ENCODE measurements at regions not wholly inside any gene's neighbourhood (a gene's known extent, or its start where the extent isn't known, plus 50 kb on each side); places are given as distances from the start of the nearest gene placed in this dataset.
A peak's percentile ranks its signal among the peaks of the same experiment; 100 is the strongest.
"Not testable (repeated sequence)": the region's sequence is repeated elsewhere in the genome, so short reads cannot be mapped to it uniquely, and the experiment has no call there.

DNA sequence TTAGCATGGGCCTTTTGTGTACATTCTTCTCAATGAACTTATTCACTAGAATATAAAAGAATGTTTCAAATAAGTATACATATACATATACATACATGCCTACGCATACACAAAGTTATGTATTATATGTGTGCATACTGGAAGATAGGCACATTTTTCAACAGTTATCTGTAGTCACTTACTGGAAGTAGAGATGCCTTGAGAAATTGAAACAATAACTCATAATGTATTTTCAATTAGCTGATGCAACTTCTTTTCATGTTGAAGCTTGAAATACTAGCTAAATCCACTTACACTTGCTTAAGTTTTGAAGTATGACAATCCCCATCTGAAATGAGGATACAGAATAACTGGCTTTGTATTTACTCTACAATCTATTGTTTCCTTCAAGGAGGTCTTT is 469.0 kb upstream of the PTGER4 start:
- DNase-seq = no peak

DNA sequence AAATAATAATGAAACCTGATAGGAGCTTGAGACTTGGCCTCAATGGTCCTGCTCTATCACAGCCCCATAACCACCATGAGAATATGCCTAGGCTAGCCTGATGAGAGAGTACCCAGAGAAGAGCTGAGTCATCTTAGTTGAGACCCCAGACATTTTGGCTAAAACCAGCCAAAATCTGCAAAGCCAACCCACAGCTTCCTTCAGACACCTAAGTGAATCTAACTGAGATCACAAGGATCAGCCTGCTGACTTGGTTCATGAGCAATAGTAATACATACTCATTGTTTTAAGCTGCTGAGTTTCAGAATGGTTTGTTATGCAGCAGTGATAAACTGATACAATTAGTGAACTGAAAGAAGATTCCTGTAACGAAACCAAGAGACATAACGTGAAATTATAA is 473.7 kb upstream of the PTGER4 start:
- DNase-seq = no peak

DNA sequence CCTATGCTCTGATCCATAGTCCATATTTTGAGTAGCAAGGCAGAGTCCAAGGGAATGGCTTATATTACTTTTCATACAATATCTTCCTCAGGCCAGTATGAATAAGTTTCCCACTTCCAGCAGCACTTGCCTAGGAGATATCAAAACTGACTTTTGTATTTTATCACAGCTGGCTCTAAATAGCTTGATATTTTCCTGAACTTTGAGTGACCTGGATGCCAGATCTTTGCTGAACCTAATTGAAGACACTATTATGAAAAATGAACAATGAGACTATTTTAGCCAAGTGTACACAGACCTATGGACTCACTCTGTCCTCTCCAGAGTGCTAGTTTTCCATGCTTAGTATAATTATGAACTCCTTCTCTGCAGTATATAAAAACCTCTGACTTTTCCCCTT is 475.6 kb upstream of the PTGER4 start:
- no peak for DNase-seq

DNA sequence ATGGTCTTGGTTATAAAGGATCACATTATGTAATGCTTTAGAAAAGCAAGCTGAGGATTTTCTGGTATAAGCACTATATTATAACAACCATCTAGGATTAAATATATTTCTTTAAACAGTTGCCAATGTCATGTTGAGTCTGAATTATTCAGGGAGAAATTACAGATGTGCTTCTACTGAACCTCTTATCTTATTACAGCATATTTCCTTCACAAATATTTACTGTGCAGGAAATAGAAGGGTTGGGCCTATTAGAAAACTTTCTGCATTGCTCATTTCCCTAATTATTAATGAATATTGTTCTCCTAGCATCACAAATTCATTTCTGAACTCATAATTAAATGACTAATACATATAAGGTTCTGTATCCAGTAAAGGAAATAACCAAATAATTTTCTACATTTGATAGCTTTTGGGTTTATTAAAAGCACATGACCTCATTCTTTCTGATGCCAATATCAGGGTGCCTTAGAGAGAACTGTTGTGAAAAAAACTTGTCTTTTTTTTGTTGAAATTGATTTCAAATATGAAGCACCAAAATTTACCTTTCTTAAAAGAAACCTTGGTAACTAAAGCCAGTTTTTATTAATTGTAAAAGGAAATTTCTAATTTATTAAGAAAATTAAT is 476.8 kb upstream of the PTGER4 start:
- DNase-seq = no peak

DNA sequence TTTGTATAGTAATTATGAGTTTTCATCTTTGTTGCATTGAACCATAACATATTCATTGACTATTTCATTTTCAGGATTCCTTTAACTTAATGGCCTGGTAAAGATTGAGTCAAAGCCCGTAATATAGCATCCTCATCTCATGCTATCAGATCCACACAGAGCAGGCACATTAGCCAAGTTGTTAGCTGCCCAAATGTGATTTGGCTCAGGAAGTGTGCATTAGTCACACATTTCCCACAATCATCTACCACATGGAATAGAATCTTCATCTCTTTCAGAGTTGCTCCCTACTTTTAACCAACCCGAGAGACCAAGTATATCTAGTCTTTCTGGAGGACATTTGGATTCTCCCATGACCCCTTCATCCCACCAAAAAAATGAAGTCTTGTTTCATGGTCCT is 481.0 kb upstream of the PTGER4 start:
- DNase-seq = no peak

DNA sequence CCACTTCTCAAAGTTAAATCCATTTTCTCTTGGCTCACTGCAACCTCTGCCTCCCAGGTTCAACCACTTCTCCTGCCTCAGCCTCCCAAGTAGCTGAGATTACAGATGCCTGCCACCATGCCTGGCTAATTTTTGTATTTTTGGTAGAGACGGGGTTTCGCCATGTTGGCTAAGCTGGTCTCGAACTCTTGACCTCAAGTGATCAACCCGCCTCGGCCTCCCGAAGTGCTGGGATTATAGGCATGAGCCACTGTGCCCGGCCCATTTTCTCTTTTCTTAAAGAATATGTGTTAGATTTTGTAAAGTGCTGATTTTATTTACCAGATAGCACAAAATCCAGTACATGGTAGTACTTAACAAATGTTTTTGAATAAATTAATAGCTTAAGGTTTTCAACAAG is 484.1 kb upstream of the PTGER4 start:
- DNase-seq = not testable (repeated sequence)

DNA sequence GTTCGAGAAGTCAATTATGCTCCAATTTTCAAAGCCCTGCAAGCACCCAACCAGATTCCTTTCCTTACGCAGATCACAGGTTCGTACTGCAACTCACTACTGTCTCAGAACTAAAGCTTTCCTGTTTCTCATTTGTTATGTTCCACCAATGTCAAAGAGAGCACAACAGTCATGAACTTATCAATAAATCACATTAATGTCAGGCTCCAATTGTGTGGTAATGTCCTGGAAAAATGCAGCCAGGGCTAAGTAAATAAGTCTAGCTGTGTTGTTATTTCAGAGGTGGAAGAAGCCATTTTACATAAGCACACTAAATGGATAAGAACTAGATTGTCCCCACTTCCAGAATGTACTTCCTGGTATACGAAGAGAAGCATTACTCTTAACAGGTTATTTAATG is 488.6 kb upstream of the PTGER4 start:
- peak in 2 of 3 experiments; percentile 5 to 65 for DNase-seq

- no peak for DNase-seq
Observed at GRCh38 chr5:40172721-40173120, 507.0 kb upstream of the PTGER4 start.

DNA sequence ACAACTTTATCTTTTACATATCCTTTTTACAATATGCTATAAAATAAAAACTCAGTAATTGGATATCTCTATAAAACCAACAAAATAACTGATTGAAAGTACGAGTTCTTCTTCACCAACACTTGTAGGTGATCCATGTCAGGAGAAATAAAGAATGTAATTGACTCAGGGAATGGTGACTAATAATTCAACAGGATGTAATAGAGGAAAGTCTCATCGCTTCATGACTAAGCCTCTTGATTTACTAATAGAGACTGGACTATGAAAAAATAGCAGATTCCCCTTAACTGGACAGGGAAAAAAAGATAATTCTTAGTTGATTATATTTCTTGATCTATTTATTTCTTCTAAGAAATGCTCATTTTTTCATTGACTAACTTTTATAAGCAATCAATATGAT is 507.7 kb upstream of the PTGER4 start:
- no peak for DNase-seq

- no peak for DNase-seq
Observed at GRCh38 chr5:40167283-40167682, 512.4 kb upstream of the PTGER4 start.

GRCh38 chr5:40166802-40167201 is 512.9 kb upstream of the PTGER4 start:
- DNase-seq = no peak

DNA sequence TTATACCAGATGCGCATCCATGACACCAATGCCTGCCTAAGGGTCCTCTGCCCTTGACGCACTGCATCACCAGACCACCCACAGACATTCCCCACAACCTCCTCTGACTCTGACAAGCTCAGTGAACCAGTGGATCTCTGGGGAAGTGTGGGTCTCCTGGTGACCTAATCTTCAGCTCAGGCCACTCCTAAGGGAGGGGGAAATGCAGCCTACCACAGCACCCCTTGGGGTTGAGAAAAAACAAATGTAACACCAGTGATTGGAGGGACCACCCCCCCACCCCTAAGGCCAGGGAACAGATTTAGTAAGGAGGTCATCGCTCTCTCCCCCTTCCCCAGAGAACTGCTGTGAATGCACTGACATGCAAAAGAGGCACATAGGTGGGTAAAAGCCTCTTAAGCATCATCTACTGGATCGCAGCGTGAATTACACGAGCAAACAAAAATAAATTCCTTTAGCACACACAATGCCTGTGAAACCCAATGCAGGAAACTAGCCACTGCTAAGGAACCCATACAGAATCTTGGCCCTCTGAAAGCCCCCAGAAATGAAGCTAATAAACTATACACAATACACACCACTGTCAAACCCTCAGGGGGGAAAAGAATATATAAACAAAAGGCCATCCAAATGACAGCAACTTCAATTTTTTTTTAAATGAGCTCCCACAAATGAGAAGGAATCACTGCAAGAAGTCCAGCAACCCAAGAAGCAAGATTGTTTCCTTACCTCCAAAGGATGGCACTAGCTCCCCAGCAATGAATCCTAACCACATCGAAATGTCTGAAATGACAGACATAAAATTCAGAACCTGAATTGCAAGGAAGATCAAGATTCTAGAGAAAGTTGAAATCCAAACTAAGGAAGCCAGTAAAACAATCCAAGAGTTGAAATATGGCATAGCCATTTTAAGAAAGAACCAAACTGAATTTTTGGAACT is 513.7 kb upstream of the PTGER4 start:
- DNase-seq = no peak

GRCh38 chr5:40165106-40165788 is 514.5 kb upstream of the PTGER4 start:
- no peak for DNase-seq

GRCh38 chr5:40160435-40160834 is 519.3 kb upstream of the PTGER4 start:
- DNase-seq = no peak

GRCh38 chr5:40154194-40154593 is 525.5 kb upstream of the PTGER4 start:
- no peak for DNase-seq

GRCh38 chr5:40150896-40151295 is 528.8 kb upstream of the PTGER4 start:
- no peak for DNase-seq

DNA sequence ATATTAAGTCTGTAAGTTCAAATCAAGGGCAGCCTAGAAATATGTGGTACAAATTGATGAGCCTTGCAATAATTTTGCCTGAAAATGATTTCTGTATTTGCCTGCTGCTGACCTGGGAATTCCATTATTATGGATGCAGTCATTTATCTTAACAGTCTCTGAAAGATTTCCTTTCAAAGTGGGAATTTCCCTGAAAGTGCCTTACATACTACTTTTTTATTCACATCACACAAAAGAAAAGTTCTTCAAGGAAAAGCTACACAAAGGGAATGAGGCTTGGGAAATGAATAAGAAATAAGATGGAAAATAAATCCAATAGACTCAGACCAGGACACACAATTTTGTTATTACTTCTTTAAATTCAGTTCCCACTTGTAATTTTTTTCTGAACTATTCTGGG is 537.8 kb upstream of the PTGER4 start:
- no peak for DNase-seq

GRCh38 chr5:40141418-40141817 is 538.3 kb upstream of the PTGER4 start:
- DNase-seq = no peak

- DNase-seq = no peak
Observed at GRCh38 chr5:40137223-40137622, 542.5 kb upstream of the PTGER4 start.

GRCh38 chr5:40134883-40135520 is 544.7 kb upstream of the PTGER4 start:
- DNase-seq = no peak

DNA sequence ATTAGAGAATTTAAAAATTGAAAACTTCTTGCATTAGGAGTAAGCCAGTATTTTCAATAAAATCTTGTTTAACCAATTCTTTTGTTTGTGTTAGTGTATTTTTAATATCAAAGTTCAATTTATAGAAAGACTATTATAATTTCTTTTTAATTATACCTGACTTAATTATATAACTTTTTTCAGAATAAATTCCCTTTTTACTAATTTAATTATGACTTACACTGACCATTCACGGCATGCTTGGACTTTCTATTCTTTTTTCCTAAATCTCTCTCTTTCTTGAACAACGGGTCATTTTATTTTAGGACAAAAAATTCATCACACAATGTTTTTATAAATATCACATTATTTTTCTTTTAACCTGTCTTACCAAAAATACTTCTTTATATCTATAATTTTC is 555.3 kb upstream of the PTGER4 start:
- no peak for DNase-seq

DNA sequence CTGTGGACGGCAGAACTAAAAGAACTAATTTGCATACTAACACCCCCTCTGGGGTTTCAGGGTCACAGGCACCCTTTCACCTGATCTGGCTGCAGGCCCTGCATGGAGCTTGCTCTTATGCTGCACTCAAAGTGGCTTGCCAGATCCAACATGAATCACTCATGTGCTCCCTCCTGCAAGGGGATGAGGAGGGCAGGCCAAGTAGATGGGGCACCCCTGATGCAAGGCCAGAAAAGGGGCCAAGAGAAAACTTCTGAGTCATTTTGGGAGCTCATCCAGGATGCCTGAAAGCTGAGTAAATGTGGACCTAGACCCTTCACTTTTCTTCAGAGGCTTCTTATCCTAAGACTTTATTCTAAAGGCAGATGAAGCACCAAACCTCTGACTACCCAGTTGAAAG is 558.5 kb upstream of the PTGER4 start:
- DNase-seq = no peak

DNA sequence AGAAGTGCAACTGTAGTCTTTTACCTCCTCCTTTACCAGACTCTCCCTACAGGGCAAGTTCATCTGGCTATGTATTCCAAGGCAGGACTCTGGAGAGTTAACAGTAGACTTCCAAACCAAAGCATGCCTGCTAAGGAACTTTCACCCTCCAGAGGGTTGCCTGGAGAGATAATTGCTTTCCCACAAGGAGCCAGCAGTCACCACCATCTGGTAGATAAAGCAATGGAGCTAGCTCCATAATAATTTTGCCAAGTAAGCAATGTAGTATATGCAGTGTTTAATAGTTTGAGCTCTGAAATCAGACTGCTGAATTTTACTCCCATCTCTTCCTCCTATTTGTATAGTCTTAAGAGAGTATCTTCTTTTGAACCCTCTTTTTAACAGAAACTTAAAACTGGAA is 566.8 kb upstream of the PTGER4 start:
- DNase-seq = no peak

Data from NCI-H1417 (cell line).